Testis (tissue), 2 donors: ENCODE measurements at regions not wholly inside any gene's neighbourhood (a gene's known extent, or its start where the extent isn't known, plus 50 kb on each side); places are given as distances from the start of the nearest gene placed in this dataset.

Experiments used
- CTCF ChIP-seq, 3 experiments: fragments of 450-650 bp in 2 of 3; fragments of 200-600 bp in 1 of 3; sonication (generic) in 1 of 3; IDR thresholded peaks; one replicate each; pipeline ENCODE4 v1.5.1; 2016 to 2019; ENCODE audit warnings: antibody characterized with exemption in 3 of 3, mild to moderate bottlenecking in 2 of 3, moderate library complexity in 1 of 3
- POLR2A ChIP-seq: fragments of 450-650 bp; IDR thresholded peaks from one replicate; pipeline ENCODE4 v1.6.1; 2017; ENCODE audit warnings: antibody characterized with exemption, mild to moderate bottlenecking, moderate library complexity

DNA sequence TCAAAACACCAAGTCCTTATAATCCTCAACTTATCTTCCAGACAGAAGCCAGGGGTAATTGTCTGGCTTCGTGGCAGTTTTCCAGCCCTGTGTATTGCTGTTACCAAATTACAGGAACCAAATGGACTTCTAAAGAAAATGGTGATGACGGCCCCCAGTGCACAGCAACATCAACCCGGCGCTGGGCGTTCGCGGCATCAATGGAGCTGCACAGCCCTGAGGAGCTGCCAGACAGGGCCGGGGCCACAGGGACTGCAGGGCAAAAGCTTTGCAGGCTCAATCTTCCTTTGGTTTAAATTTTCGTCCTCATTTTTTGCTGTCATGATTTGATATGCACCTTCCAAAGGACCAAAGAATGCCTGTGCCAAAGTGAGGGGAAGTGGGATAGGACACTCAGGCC is 292.5 kb downstream of the BRD1 start:
- TF ChIP-seq CTCF (IDR thresholded peaks at IDR 0.05), result no peak
- TF ChIP-seq POLR2A, result no peak
